SH-SY5Y (cell line): ENCODE measurements at regions not wholly inside any gene's neighbourhood (a gene's known extent, or its start where the extent isn't known, plus 50 kb on each side); places are given as distances from the start of the nearest gene placed in this dataset.

Experiments
- GATA2 ChIP-seq: IDR thresholded peaks from 2 replicates; pipeline ENCODE4 v1.6.1; 2011; ENCODE audit warnings: mild to moderate bottlenecking, low read depth, low read length
- GATA3 ChIP-seq: IDR thresholded peaks from 2 replicates; pipeline ENCODE4 v1.6.1; 2011; ENCODE audit warnings: low read depth, mild to moderate bottlenecking, low read length, moderate library complexity

DNA sequence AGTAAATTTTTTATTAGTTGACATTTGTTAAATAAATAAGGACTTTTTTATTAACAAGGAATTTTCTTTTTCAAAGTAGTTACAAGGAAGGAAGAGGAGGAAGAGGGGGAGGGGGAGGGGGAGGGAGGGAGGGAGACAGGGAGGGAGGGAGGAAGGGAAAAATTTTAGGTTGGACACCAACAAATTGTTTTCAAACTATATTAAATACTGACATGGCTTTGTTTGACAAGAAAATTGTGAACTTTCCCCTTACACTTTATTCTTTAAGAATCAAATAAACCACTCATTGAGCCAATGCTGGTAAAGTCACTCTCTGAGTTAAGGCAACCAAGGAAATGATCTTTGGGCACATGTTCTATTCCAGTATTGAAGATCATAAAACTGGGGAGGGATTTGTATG lies 115.7 kb upstream of the PPP2R3A start:
- no peak for TF ChIP-seq GATA2
- no peak for TF ChIP-seq GATA3
